HG03045 (cell line): ENCODE measurements at regions not wholly inside any gene's neighbourhood (a gene's known extent, or its start where the extent isn't known, plus 50 kb on each side); places are given as distances from the start of the nearest gene placed in this dataset.
A peak's percentile ranks its signal among the peaks of the same experiment; 100 is the strongest.
"Not testable (repeated sequence)": the region's sequence is repeated elsewhere in the genome, so short reads cannot be mapped to it uniquely, and the experiment has no call there.

ENCODE experiments used
- ATAC-seq: cut with Tn5 transposase; IDR thresholded peaks from one replicate; pipeline ENCODE4 v1.9.1; 2021; ENCODE audit warnings: mild to moderate bottlenecking, moderate library complexity; ENCODE audit not compliant: unreplicated experiment

GRCh38 chr2:71926876-71927756 is 220.5 kb downstream of the CYP26B1 start:
- ATAC-seq = no peak

- no peak for ATAC-seq
Measured at GRCh38 chr2:71926089-71926447, 221.6 kb downstream of the CYP26B1 start.

- ATAC-seq = no peak
Measured at GRCh38 chr2:71925268-71926088, 222.2 kb downstream of the CYP26B1 start.

GRCh38 chr2:71923887-71924533 is 223.7 kb downstream of the CYP26B1 start:
- peak; percentile 79 for ATAC-seq

- no peak for ATAC-seq
Measured at GRCh38 chr2:71923143-71923525, 224.5 kb downstream of the CYP26B1 start.

- ATAC-seq = no peak
Measured at GRCh38 chr2:71922499-71923142, 225.0 kb downstream of the CYP26B1 start.

- ATAC-seq = no peak
Measured at GRCh38 chr2:71922091-71922490, 225.6 kb downstream of the CYP26B1 start.

- ATAC-seq = not testable (repeated sequence)
Measured at GRCh38 chr2:71920819-71921218, 226.8 kb downstream of the CYP26B1 start.

GRCh38 chr2:71919708-71920107 is 228.0 kb downstream of the CYP26B1 start:
- ATAC-seq = no peak

- no peak for ATAC-seq
Measured at GRCh38 chr2:71910277-71910676, 237.4 kb downstream of the CYP26B1 start.

GRCh38 chr2:71908798-71909197 is 238.9 kb downstream of the CYP26B1 start:
- ATAC-seq = no peak

- no peak for ATAC-seq
Measured at GRCh38 chr2:71907503-71907902, 240.2 kb downstream of the CYP26B1 start.

- no peak for ATAC-seq
Measured at GRCh38 chr2:71906357-71906973, 241.2 kb downstream of the CYP26B1 start.

- no peak for ATAC-seq
Measured at GRCh38 chr2:71905205-71905604, 242.5 kb downstream of the CYP26B1 start.

- ATAC-seq = no peak
Measured at GRCh38 chr2:71903841-71904240, 243.8 kb downstream of the CYP26B1 start.

- no peak for ATAC-seq
Measured at GRCh38 chr2:71901466-71901865, 246.2 kb downstream of the CYP26B1 start.

GRCh38 chr2:71898851-71899681 is 248.6 kb downstream of the CYP26B1 start:
- no peak for ATAC-seq

- no peak for ATAC-seq
Measured at GRCh38 chr2:71898375-71898774, 249.3 kb downstream of the CYP26B1 start.

- ATAC-seq = no peak
Measured at GRCh38 chr2:71897836-71898235, 249.8 kb downstream of the CYP26B1 start.

- no peak for ATAC-seq
Measured at GRCh38 chr2:71897137-71897480, 250.6 kb downstream of the CYP26B1 start.
